A549 (cell line): ENCODE measurements at regions not wholly inside any gene's neighbourhood (a gene's known extent, or its start where the extent isn't known, plus 50 kb on each side); places are given as distances from the start of the nearest gene placed in this dataset.

Source experiments
- ATAC-seq, 2 experiments: fragments of 200-7000 bp in 1 of 2; fragments of >200 bp in 1 of 2; cut with Nextera tagmentation in 1 of 2; cut with Tn5 transposase in 1 of 2; 3 replicates each; pipeline versions ENCODE4 v1.8.0 to v1.9.1; 2018 to 2020; ENCODE audit warnings: mild to moderate bottlenecking in 1 of 2, moderate library complexity in 1 of 2
- CTCF ChIA-PET: fragments of 300-600 bp; sonication (Branson Sonifier 250); formaldehyde crosslinking; extraction: SDS; loops from one replicate; lab custom pipeline; 2021; ENCODE audit warnings: antibody characterized with exemption, inconsistent platforms; lab: Yijun Ruan, JAX
- POLR2A ChIA-PET: fragments of 350-600 bp; formaldehyde crosslinking; extraction: SDS; loops from one replicate; lab custom pipeline; 2021; ENCODE audit warnings: antibody characterized with exemption, inconsistent platforms; lab: Yijun Ruan, JAX
- DNase-seq, 2 experiments: peaks; one replicate each; pipeline versions ENCODE4 v3.0.0 to v3.0.0-alpha.2; 2011 to 2016; ENCODE audit warnings: low read depth in 1 of 2, low spot score in 1 of 2
- FAIRE-seq: peaks from 2 replicates; lab custom pipeline; 2011; peaks lifted over from hg19 to GRCh38; lab: Jason Lieb, UNC
- H3K27ac ChIP-seq, 2 experiments: fragments of >200 bp; sonication (Bioruptor Twin); formaldehyde crosslinking; 3 replicates each; pipeline ENCODE4 v1.5.1; 2016 to 2017
- H3K4me1 ChIP-seq: fragments of >200 bp; sonication (Bioruptor Twin); formaldehyde crosslinking; 3 replicates; pipeline ENCODE4 v1.6.1; 2016
- H3K4me2 ChIP-seq: fragments of >200 bp; sonication (Bioruptor Twin); formaldehyde crosslinking; 3 replicates; pipeline ENCODE4 v1.6.1; 2016
- H3K4me3 ChIP-seq: fragments of >200 bp; sonication (Bioruptor Twin); formaldehyde crosslinking; 3 replicates; pipeline ENCODE4 v1.5.1; 2016
- H3K9me3 ChIP-seq: fragments of >200 bp; sonication (Bioruptor Twin); formaldehyde crosslinking; 3 replicates; pipeline ENCODE4 v1.6.1; 2016
- BHLHE40 ChIP-seq: IDR thresholded peaks from 2 replicates; pipeline ENCODE4 v1.6.1; 2012; ENCODE audit warnings: low read depth, low read length, inconsistent platforms
- CEBPB ChIP-seq, 2 experiments: fragments of >200 bp in 1 of 2; sonication (Bioruptor Twin) in 1 of 2; formaldehyde crosslinking in 1 of 2; IDR thresholded peaks; 2 replicates each; pipeline ENCODE4 v1.6.1; 2012 to 2016
- CHD2 ChIP-seq: fragments of 150-350 bp; IDR thresholded peaks from 2 replicates; pipeline ENCODE4 v1.6.1; 2014; ENCODE audit warnings: low read length; ENCODE audit not compliant: partially characterized antibody
- EHF ChIP-seq: fragments of 250-450 bp; sonication (Bioruptor Pico); IDR thresholded peaks from 2 replicates; pipeline ENCODE4 v1.5.0; 2020; ENCODE audit warnings: mild to moderate bottlenecking
- EHMT2 ChIP-seq: fragments of 200-600 bp; sonication (generic); IDR thresholded peaks from 2 replicates; pipeline ENCODE4 v1.6.1; 2016; ENCODE audit warnings: antibody characterized with exemption, low read depth, mild to moderate bottlenecking, moderate library complexity
- ESRRA ChIP-seq: fragments of 150-350 bp; IDR thresholded peaks from 2 replicates; pipeline ENCODE4 v1.6.1; 2014; ENCODE audit warnings: mild to moderate bottlenecking, low read length, borderline replicate concordance
- FOSB ChIP-seq: fragments of 250-450 bp; sonication (Bioruptor Pico); IDR thresholded peaks from 2 replicates; pipeline ENCODE4 v1.5.0; 2020; ENCODE audit warnings: mild to moderate bottlenecking, moderate library complexity
- FOSL2 ChIP-seq, 2 experiments: fragments of 450-650 bp in 1 of 2; fragments of >200 bp in 1 of 2; sonication (Bioruptor Twin) in 1 of 2; formaldehyde crosslinking; IDR thresholded peaks; 2 replicates each; pipeline versions ENCODE4 v1.5.0 to v1.6.1; 2016 to 2020; ENCODE audit warnings: mild to moderate bottlenecking in 1 of 2, moderate library complexity in 1 of 2
- GATA3 ChIP-seq: IDR thresholded peaks from 2 replicates; pipeline ENCODE4 v1.6.1; 2012; ENCODE audit warnings: borderline replicate concordance
- HDAC2 ChIP-seq: fragments of 200-600 bp; sonication (generic); IDR thresholded peaks from 2 replicates; pipeline ENCODE4 v1.6.1; 2016
- HEYL ChIP-seq: fragments of 250-450 bp; sonication (Bioruptor Pico); IDR thresholded peaks from 2 replicates; pipeline ENCODE4 v1.8.0; 2021; ENCODE audit warnings: mild to moderate bottlenecking, moderate library complexity
- HOXA7 ChIP-seq: fragments of 250-450 bp; sonication (Bioruptor Pico); IDR thresholded peaks from 2 replicates; pipeline ENCODE4 v1.5.0; 2020; ENCODE audit warnings: mild to moderate bottlenecking, moderate library complexity
- JUN ChIP-seq, 2 experiments: fragments of >200 bp; sonication (Bioruptor Twin); formaldehyde crosslinking; IDR thresholded peaks; 2 replicates in 1 of 2; 3 replicates in 1 of 2; pipeline ENCODE4 v1.6.1; 2016 to 2017
- JUNB ChIP-seq: fragments of >200 bp; sonication (Bioruptor Twin); formaldehyde crosslinking; IDR thresholded peaks from 2 replicates; pipeline ENCODE4 v1.6.1; 2016
- KDM5A ChIP-seq: fragments of 200-600 bp; sonication (generic); IDR thresholded peaks from 2 replicates; pipeline ENCODE4 v1.6.1; 2016; ENCODE audit warnings: antibody characterized with exemption, mild to moderate bottlenecking
- MAFK ChIP-seq: fragments of 450-650 bp; IDR thresholded peaks from 2 replicates; pipeline ENCODE4 v1.6.1; 2014; ENCODE audit not compliant: partially characterized antibody
- MAZ ChIP-seq: fragments of 150-350 bp; IDR thresholded peaks from 2 replicates; pipeline ENCODE4 v1.6.1; 2014; ENCODE audit warnings: antibody characterized with exemption, low read depth, low read length, borderline replicate concordance
- NPAS2 ChIP-seq: fragments of 250-450 bp; sonication (Bioruptor Pico); IDR thresholded peaks from 2 replicates; pipeline ENCODE4 v1.8.0; 2022; ENCODE audit warnings: mild to moderate bottlenecking, moderate library complexity, borderline replicate concordance
- PHF8 ChIP-seq: fragments of 200-600 bp; sonication (generic); IDR thresholded peaks from 2 replicates; pipeline ENCODE4 v1.6.1; 2016; ENCODE audit warnings: low read depth, mild to moderate bottlenecking, antibody characterized with exemption, moderate library complexity, borderline replicate concordance
- POLR2A ChIP-seq: IDR thresholded peaks from 2 replicates; pipeline ENCODE4 v1.6.1; 2012; ENCODE audit warnings: mild to moderate bottlenecking, low read length
- POLR2AphosphoS2 ChIP-seq: conservative IDR thresholded peaks from 2 replicates; pipeline ENCODE4 v1.6.1; 2012; ENCODE audit warnings: low read length, improper control_type of control experiment, inconsistent platforms
- RAD21 ChIP-seq, 2 experiments: fragments of >200 bp in 1 of 2; sonication (Bioruptor Twin) in 1 of 2; formaldehyde crosslinking in 1 of 2; IDR thresholded peaks in 1 of 2; conservative IDR thresholded peaks in 1 of 2; 2 replicates in 1 of 2; 3 replicates in 1 of 2; pipeline ENCODE4 v1.6.1; 2012 to 2018; ENCODE audit warnings: inconsistent platforms in 1 of 2
- RCOR1 ChIP-seq: fragments of 150-350 bp; IDR thresholded peaks from 2 replicates; pipeline ENCODE4 v1.6.1; 2014; ENCODE audit warnings: antibody characterized with exemption, low read length, low read depth
- RFX5 ChIP-seq: fragments of 450-650 bp; IDR thresholded peaks from 2 replicates; pipeline ENCODE4 v1.7.1; 2014; ENCODE audit warnings: antibody characterized with exemption, mild to moderate bottlenecking, moderate library complexity
- RNF2 ChIP-seq: fragments of 200-600 bp; sonication (generic); IDR thresholded peaks from 2 replicates; pipeline ENCODE4 v1.6.1; 2016; ENCODE audit warnings: low read depth, mild to moderate bottlenecking, antibody characterized with exemption, moderate library complexity, borderline replicate concordance
- TP53 ChIP-seq: fragments of 250-450 bp; sonication (Bioruptor Pico); IDR thresholded peaks from 2 replicates; pipeline ENCODE4 v1.5.0; 2021; ENCODE audit warnings: mild to moderate bottlenecking, moderate library complexity
- ZC3H11A ChIP-seq: fragments of 450-650 bp; IDR thresholded peaks from 2 replicates; pipeline ENCODE4 v1.6.1; 2014; ENCODE audit warnings: antibody characterized with exemption, mild to moderate bottlenecking
- ZNF302 ChIP-seq: fragments of 250-450 bp; sonication (Bioruptor Pico); IDR thresholded peaks from 2 replicates; pipeline ENCODE4 v1.9.0; 2021; ENCODE audit warnings: inconsistent platforms, mild to moderate bottlenecking, moderate library complexity
- WGBS: methylation state at CpG from one replicate; pipeline ENCODE4 v1.1.6; 2017; ENCODE audit errors: missing lambda C conversion rate; 5-methylcytosine and 5-hydroxymethylcytosine counted together
- TF ChIP-seq, protein P1 (sequence below): IDR thresholded peaks from 2 replicates; pipeline ENCODE4 v1.6.1; 2012
- TF ChIP-seq, protein P2 (sequence below): fragments of 150-350 bp; IDR thresholded peaks from 2 replicates; pipeline ENCODE4 v1.6.1; 2014; ENCODE audit warnings: low read depth, mild to moderate bottlenecking, low read length
- TF ChIP-seq, protein P3 (sequence below): fragments of 250-450 bp; sonication (Bioruptor Pico); IDR thresholded peaks from 2 replicates; pipeline ENCODE4 v1.5.0; 2020; ENCODE audit warnings: low read depth, mild to moderate bottlenecking, moderate library complexity

DNA sequence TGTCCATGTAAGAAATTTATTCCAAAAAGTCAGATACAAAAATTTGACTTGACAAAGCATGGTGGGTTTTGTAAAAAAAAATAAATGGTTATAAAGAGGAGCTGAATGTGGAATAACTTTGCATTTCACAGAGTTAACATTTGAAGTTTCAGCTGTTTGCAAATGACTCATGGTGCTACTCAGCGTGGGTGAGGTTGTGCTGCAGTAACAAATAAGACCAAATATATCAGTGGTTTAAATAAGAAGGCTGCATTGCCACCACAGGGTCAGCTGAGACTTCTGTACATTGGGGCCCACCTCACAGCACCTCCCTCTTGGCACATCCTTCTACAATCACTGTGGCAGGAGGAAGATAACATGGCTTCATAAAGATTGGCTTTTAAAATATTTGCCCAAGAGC is 272.5 kb upstream of the SULF2 start:
- ATAC-seq: no peak
- TF ChIP-seq RFX5 (no peak), PHF8 (no peak), JUNB (no peak), NPAS2 (no peak), HOXA7 (CRISPR knock-in tag) (no peak), CEBPB (IDR thresholded peaks at IDR 0.05) (no peak), RNF2 (no peak), BHLHE40 (no peak), ZC3H11A (no peak), KDM5A (no peak), RAD21 (conservative IDR thresholded peaks at IDR 0.05 in 1 of 2, IDR thresholded peaks at IDR 0.05 in 1 of 2) (no peak), EHF (CRISPR knock-in tag) (no peak), GATA3 (no peak), ESRRA (no peak), EHMT2 (no peak), FOSB (CRISPR knock-in tag) (no peak)
- TF ChIP-seq, protein P1, sequence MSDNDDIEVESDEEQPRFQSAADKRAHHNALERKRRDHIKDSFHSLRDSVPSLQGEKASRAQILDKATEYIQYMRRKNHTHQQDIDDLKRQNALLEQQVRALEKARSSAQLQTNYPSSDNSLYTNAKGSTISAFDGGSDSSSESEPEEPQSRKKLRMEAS: no peak
- TF ChIP-seq, protein P2, sequence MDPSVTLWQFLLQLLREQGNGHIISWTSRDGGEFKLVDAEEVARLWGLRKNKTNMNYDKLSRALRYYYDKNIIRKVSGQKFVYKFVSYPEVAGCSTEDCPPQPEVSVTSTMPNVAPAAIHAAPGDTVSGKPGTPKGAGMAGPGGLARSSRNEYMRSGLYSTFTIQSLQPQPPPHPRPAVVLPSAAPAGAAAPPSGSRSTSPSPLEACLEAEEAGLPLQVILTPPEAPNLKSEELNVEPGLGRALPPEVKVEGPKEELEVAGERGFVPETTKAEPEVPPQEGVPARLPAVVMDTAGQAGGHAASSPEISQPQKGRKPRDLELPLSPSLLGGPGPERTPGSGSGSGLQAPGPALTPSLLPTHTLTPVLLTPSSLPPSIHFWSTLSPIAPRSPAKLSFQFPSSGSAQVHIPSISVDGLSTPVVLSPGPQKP: no peak
- ChIA-PET POLR2A (no interaction called here), CTCF (no interaction called here)
- Histone ChIP-seq H3K4me2 (no peak overlapping the region), H3K4me1 (no peaks in the 10 kb centered on the region), H3K27ac (no peak overlapping the region), H3K4me3 (no peak overlapping the region), H3K9me3 (peaks cover 13% of the 10 kb centered on the region; the same call in 2 of the 3 replicates)
- FAIRE-seq: no peak
- 6% methylated on average over 1 of the region's 1 CpG for WGBS
- DNase-seq: no peak

DNA sequence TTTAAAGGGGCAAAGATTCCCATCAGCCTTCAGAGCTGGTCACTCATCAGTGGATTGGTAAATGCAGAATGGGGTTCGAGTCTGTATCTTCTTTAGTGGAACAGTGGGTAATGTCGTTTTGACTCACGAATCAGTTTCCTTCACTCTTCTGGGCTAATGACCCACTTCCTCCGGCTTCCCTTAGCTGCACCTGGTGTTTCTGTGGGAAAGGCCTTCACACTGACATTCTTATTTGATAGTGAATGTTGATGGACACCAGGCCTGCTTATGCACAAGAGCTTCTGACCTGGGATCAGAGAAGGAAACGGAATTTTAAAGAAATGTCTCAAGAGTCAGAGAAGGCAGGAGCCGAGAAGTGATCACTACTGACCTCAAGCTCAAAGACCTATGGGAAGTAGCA is 272.0 kb upstream of the SULF2 start:
- Histone ChIP-seq H3K9me3 (peaks cover 13% of the 10 kb centered on the region; the same call in 2 of the 3 replicates), H3K4me2 (no peak overlapping the region), H3K27ac (no peak overlapping the region), H3K4me3 (no peak overlapping the region), H3K4me1 (peaks cover 4% of the 10 kb centered on the region; the same call in 2 of the 3 replicates)
- FAIRE-seq: no peak
- WGBS: 2% methylated on average over 6 of the region's 6 CpGs
- ChIA-PET CTCF (interaction anchor here (0.9 kb wide), 1 partner anchor 271 kb away, joined by 3 read pairs; no protein-coding TSS in a partner anchor), POLR2A (no interaction called here)
- DNase-seq: no peak
- no peak for ATAC-seq
- TF ChIP-seq HDAC2 (no peak), BHLHE40 (no peak), NPAS2 (no peak), FOSL2 (IDR thresholded peaks at IDR 0.05) (no peak), FOSL2 (CRISPR knock-in tag; IDR thresholded peaks at IDR 0.05) (no peak), ZC3H11A (no peak), KDM5A (no peak), HEYL (no peak)
- TF ChIP-seq, protein P3, sequence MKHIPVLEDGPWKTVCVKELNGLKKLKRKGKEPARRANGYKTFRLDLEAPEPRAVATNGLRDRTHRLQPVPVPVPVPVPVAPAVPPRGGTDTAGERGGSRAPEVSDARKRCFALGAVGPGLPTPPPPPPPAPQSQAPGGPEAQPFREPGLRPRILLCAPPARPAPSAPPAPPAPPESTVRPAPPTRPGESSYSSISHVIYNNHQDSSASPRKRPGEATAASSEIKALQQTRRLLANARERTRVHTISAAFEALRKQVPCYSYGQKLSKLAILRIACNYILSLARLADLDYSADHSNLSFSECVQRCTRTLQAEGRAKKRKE (CRISPR knock-in tag): no peak
- TF ChIP-seq, all 56 proteins: peak for 0

DNA sequence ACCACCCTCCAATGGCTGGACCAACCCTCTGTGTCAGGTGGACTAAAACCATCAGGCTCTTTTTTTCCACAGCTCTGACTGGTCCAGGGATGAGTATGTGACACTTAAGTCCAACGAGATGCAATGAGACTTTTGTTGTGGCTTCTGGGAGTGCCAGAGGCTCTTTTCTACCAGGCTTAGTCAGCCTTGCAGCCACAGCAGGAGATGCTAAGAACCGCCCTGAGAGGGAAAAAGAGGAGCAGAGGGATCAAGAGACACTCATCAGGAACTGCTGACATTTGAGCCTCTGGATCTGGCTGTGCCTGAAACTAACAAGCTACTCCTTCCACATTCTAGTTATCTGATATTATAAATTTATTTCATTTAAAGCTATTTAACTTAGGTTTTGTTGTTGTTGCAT is 270.9 kb upstream of the SULF2 start:
- CTCF ChIA-PET: interaction anchor here (1.0 kb wide), 1 partner anchor 144 kb away, joined by 3 read pairs; no protein-coding TSS in a partner anchor
- FAIRE-seq (no peak), DNase-seq (no peak), ATAC-seq (no peak)
- H3K9me3 ChIP-seq: peaks cover 15% of the 10 kb centered on the region; the same call in 2 of the 3 replicates
- no peak overlapping the region for H3K4me3 ChIP-seq
- POLR2A ChIA-PET: interaction anchor here (0.6 kb wide), 1 partner anchor 459 kb away, joined by 3 read pairs; no protein-coding TSS in a partner anchor
- H3K4me2 ChIP-seq: no peak overlapping the region
- 0% methylated on average over 2 of the region's 2 CpGs for WGBS
- H3K4me1 ChIP-seq: peaks cover 7% of the 10 kb centered on the region; the same call in 2 of the 3 replicates
- H3K27ac ChIP-seq: no peak overlapping the region
- TF ChIP-seq RCOR1: no peak
- TF ChIP-seq ZNF302 (CRISPR knock-in tag): no peak
- no peak for TF ChIP-seq MAFK
- TF ChIP-seq ZC3H11A: no peak
- no peak for TF ChIP-seq POLR2A
- no peak for TF ChIP-seq POLR2AphosphoS2
- no peak for TF ChIP-seq HEYL
- no peak for TF ChIP-seq FOSL2 (IDR thresholded peaks at IDR 0.05)
- no peak for TF ChIP-seq FOSL2 (CRISPR knock-in tag; IDR thresholded peaks at IDR 0.05)
- no peak for TF ChIP-seq TP53 (CRISPR knock-in tag)
- TF ChIP-seq NPAS2: no peak
- TF ChIP-seq, protein P3 (CRISPR knock-in tag): no peak
- no peak for TF ChIP-seq JUN (IDR thresholded peaks at IDR 0.05)
- TF ChIP-seq MAZ: no peak
- TF ChIP-seq, protein P2: no peak
- no peak for TF ChIP-seq CHD2
